ENCODE measurements at regions not wholly inside any gene's neighbourhood (a gene's known extent, or its start where the extent isn't known, plus 50 kb on each side); places are given as distances from the start of the nearest gene placed in this dataset.

- Histone ChIP-seq H3K4me1 (ENCODE audit: insufficient read depth, poor library complexity, severe bottlenecking) (no peaks in the 10 kb centered on the region), H3K27ac (ENCODE audit: poor library complexity, severe bottlenecking) (no peak overlapping the region), H3K27me3 (ENCODE audit: insufficient read depth, poor library complexity, severe bottlenecking) (no peaks in the 10 kb centered on the region), H3K4me3 (ENCODE audit: severe bottlenecking) (no peak overlapping the region), H3K9me3 (ENCODE audit: severe bottlenecking) (peaks cover 1% of the 10 kb centered on the region), H3K36me3 (ENCODE audit: low read depth) (no peaks in the 10 kb centered on the region)
- ATAC-seq (ENCODE audit: low read depth), result peak; percentile 57; the same call in 2 of the 3 replicates
- DNase-seq (ENCODE audit: low spot score), result no peak
- no peak for TF ChIP-seq CTCF (IDR thresholded peaks at IDR 0.05; ENCODE audit: poor library complexity, severe bottlenecking)
Measured at GRCh38 chr5:4097199-4097598, 501.6 kb downstream of the IRX1 start.

- Histone ChIP-seq H3K36me3 (ENCODE audit: low read depth) (no peaks in the 10 kb centered on the region), H3K9me3 (ENCODE audit: severe bottlenecking) (peaks cover 1% of the 10 kb centered on the region), H3K4me3 (ENCODE audit: severe bottlenecking) (no peak overlapping the region), H3K27ac (ENCODE audit: poor library complexity, severe bottlenecking) (no peak overlapping the region), H3K4me1 (ENCODE audit: insufficient read depth, poor library complexity, severe bottlenecking) (no peaks in the 10 kb centered on the region), H3K27me3 (ENCODE audit: insufficient read depth, poor library complexity, severe bottlenecking) (no peaks in the 10 kb centered on the region)
- ATAC-seq (ENCODE audit: low read depth), result no peak
- no peak for TF ChIP-seq CTCF (IDR thresholded peaks at IDR 0.05; ENCODE audit: poor library complexity, severe bottlenecking)
- no peak for DNase-seq (ENCODE audit: low spot score)
Measured at GRCh38 chr5:4098226-4098625, 502.6 kb downstream of the IRX1 start.

GRCh38 chr5:4099386-4099785, 503.8 kb downstream of the IRX1 start:
- H3K27me3 ChIP-seq (ENCODE audit: insufficient read depth, poor library complexity, severe bottlenecking), result no peaks in the 10 kb centered on the region
- H3K4me3 ChIP-seq (ENCODE audit: severe bottlenecking), result no peak overlapping the region
- no peak for ATAC-seq (ENCODE audit: low read depth)
- no peak for DNase-seq (ENCODE audit: low spot score)
- H3K4me1 ChIP-seq (ENCODE audit: insufficient read depth, poor library complexity, severe bottlenecking), result no peaks in the 10 kb centered on the region
- no peak overlapping the region for H3K27ac ChIP-seq (ENCODE audit: poor library complexity, severe bottlenecking)
- no peak for TF ChIP-seq CTCF (IDR thresholded peaks at IDR 0.05; ENCODE audit: poor library complexity, severe bottlenecking)
- peaks cover 1% of the 10 kb centered on the region for H3K9me3 ChIP-seq (ENCODE audit: severe bottlenecking)
- H3K36me3 ChIP-seq (ENCODE audit: low read depth), result no peaks in the 10 kb centered on the region

GRCh38 chr5:4100739-4101138, 505.1 kb downstream of the IRX1 start:
- ATAC-seq (ENCODE audit: low read depth), result no peak
- no peak for TF ChIP-seq CTCF (IDR thresholded peaks at IDR 0.05; ENCODE audit: poor library complexity, severe bottlenecking)
- Histone ChIP-seq H3K4me3 (ENCODE audit: severe bottlenecking) (no peak overlapping the region), H3K27me3 (ENCODE audit: insufficient read depth, poor library complexity, severe bottlenecking) (no peaks in the 10 kb centered on the region), H3K27ac (ENCODE audit: poor library complexity, severe bottlenecking) (no peak overlapping the region), H3K36me3 (ENCODE audit: low read depth) (no peaks in the 10 kb centered on the region), H3K4me1 (ENCODE audit: insufficient read depth, poor library complexity, severe bottlenecking) (no peaks in the 10 kb centered on the region), H3K9me3 (ENCODE audit: severe bottlenecking) (no peaks in the 10 kb centered on the region)
- DNase-seq (ENCODE audit: low spot score), result no peak

GRCh38 chr5:4101189-4101588, 505.6 kb downstream of the IRX1 start:
- TF ChIP-seq CTCF (IDR thresholded peaks at IDR 0.05; ENCODE audit: poor library complexity, severe bottlenecking), result no peak
- ATAC-seq (ENCODE audit: low read depth), result no peak
- no peaks in the 10 kb centered on the region for H3K27me3 ChIP-seq (ENCODE audit: insufficient read depth, poor library complexity, severe bottlenecking)
- H3K9me3 ChIP-seq (ENCODE audit: severe bottlenecking), result no peaks in the 10 kb centered on the region
- no peaks in the 10 kb centered on the region for H3K36me3 ChIP-seq (ENCODE audit: low read depth)
- H3K4me3 ChIP-seq (ENCODE audit: severe bottlenecking), result no peak overlapping the region
- H3K27ac ChIP-seq (ENCODE audit: poor library complexity, severe bottlenecking), result no peak overlapping the region
- H3K4me1 ChIP-seq (ENCODE audit: insufficient read depth, poor library complexity, severe bottlenecking), result no peaks in the 10 kb centered on the region
- DNase-seq (ENCODE audit: low spot score), result no peak
